ENCODE measurements at regions not wholly inside any gene's neighbourhood (a gene's known extent, or its start where the extent isn't known, plus 50 kb on each side); places are given as distances from the start of the nearest gene placed in this dataset.

GRCh38 chr5:30933599-30933998 is 259.9 kb upstream of the CDH6 start:
- TF ChIP-seq TAF1 (IDR thresholded peaks at IDR 0.05; ENCODE audit: borderline replicate concordance, low read depth, low read length), result no peak
- no peak for TF ChIP-seq FOSL2 (IDR thresholded peaks at IDR 0.05; ENCODE audit: borderline replicate concordance, low read depth)
- no peak for TF ChIP-seq EP300 (IDR thresholded peaks at IDR 0.05; ENCODE audit: borderline replicate concordance in 1 of 2, low read depth in 1 of 2, low read length in 1 of 2)
- no peak for TF ChIP-seq CTCF (IDR thresholded peaks at IDR 0.05)
- TF ChIP-seq MXI1 (IDR thresholded peaks at IDR 0.05; ENCODE audit: low read depth, low read length), result no peak
- TF ChIP-seq GATA2 (CRISPR knock-in tag; IDR thresholded peaks at IDR 0.05), result no peak
- no peak for TF ChIP-seq RAD21 (IDR thresholded peaks at IDR 0.05; ENCODE audit: low read length)
- no peak for TF ChIP-seq CHD2 (IDR thresholded peaks at IDR 0.05; ENCODE audit: low read length, partially characterized antibody)
- no peak for TF ChIP-seq EZH2phosphoT487 (IDR thresholded peaks at IDR 0.05; ENCODE audit: borderline replicate concordance, low read depth)
- TF ChIP-seq POLR2AphosphoS5 (IDR thresholded peaks at IDR 0.05; ENCODE audit: low read depth, low read length), result no peak
- TF ChIP-seq SIN3A (IDR thresholded peaks at IDR 0.05; ENCODE audit: borderline replicate concordance, low read depth, low read length), result no peak

Measured in SK-N-SH (cell line).